Endothelial cell of umbilical vein (primary cell): ENCODE measurements at regions not wholly inside any gene's neighbourhood (a gene's known extent, or its start where the extent isn't known, plus 50 kb on each side); places are given as distances from the start of the nearest gene placed in this dataset.

Experiments used
- BruUV-seq: library from RNA; stranded (reverse); fragments of 400-500 nt; replicated peaks from 2 replicates; lab custom pipeline; 2021; lab: Mats Ljungman, UMichigan
- CTCF ChIA-PET: fragments of 300-600, 350-600 bp; sonication (Branson Sonifier 250); formaldehyde crosslinking; loops from one replicate; lab custom pipeline; 2021; ENCODE audit warnings: antibody characterized with exemption, inconsistent platforms; lab: Charles Lee
- POLR2A ChIA-PET: fragments of 300-600, 350-600 bp; sonication (Branson Sonifier 250); formaldehyde crosslinking; loops from one replicate; lab custom pipeline; 2021; ENCODE audit warnings: antibody characterized with exemption, inconsistent platforms; lab: Charles Lee
- DNase-seq: peaks from one replicate; pipeline ENCODE4 v3.0.0-alpha.2; 2011; ENCODE audit warnings: low read depth, low spot score
- FAIRE-seq: peaks from 2 replicates; lab custom pipeline; 2011; peaks lifted over from hg19 to GRCh38; lab: Jason Lieb, UNC
- H2AFZ ChIP-seq: 2 replicates; pipeline ENCODE4 v1.6.0; 2012; ENCODE audit warnings: low read depth, low read length, control low read depth, inconsistent platforms
- H3K27ac ChIP-seq: 2 replicates; pipeline ENCODE4 v1.5.1; 2011; ENCODE audit warnings: low read depth, mild to moderate bottlenecking, control low read depth, low read length, moderate library complexity; ENCODE audit not compliant: insufficient read depth
- H3K27me3 ChIP-seq, 2 experiments: 2 replicates each; pipeline versions ENCODE4 v1.6.0 to v1.6.1; 2011; ENCODE audit warnings: low read length in 2 of 2, mixed read lengths in 1 of 2; ENCODE audit not compliant: control insufficient read depth in 2 of 2, insufficient read depth in 2 of 2
- H3K36me3 ChIP-seq, 2 experiments: 2 replicates in 1 of 2; 3 replicates in 1 of 2; pipeline ENCODE4 v1.5.1; 2011; ENCODE audit warnings: low read length in 2 of 2, mild to moderate bottlenecking in 1 of 2, moderate library complexity in 1 of 2; ENCODE audit not compliant: control insufficient read depth in 2 of 2, insufficient read depth in 2 of 2; ENCODE audit errors: extremely low read depth in 1 of 2
- H3K4me1 ChIP-seq: 3 replicates; pipeline ENCODE4 v1.5.1; 2011; ENCODE audit warnings: mild to moderate bottlenecking, low read length; ENCODE audit not compliant: control insufficient read depth, insufficient read depth; ENCODE audit errors: extremely low read depth
- H3K4me2 ChIP-seq: 2 replicates; pipeline ENCODE4 v1.6.1; 2011; ENCODE audit warnings: low read length, control low read depth, mixed read lengths; ENCODE audit not compliant: insufficient read depth
- H3K4me3 ChIP-seq, 3 experiments: fragments of 200-600 bp in 1 of 3; sonication (generic), shearing (Covaris generic) in 1 of 3; replicated peaks in 1 of 3; 2 replicates each; pipeline ENCODE4 v1.5.1; 2011 to 2016; ENCODE audit warnings: control low read depth in 3 of 3, low read length in 3 of 3, mild to moderate bottlenecking in 2 of 3, inconsistent platforms in 1 of 3, low read depth in 1 of 3, moderate library complexity in 1 of 3; ENCODE audit not compliant: insufficient read depth in 1 of 3
- H3K79me2 ChIP-seq: 2 replicates; pipeline ENCODE4 v1.6.0; 2012; ENCODE audit warnings: low read length, inconsistent platforms; ENCODE audit not compliant: control insufficient read depth, insufficient read depth
- H3K9ac ChIP-seq: replicated peaks from 2 replicates; pipeline ENCODE3; 2011; ENCODE audit warnings: low read length, control low read depth; ENCODE audit not compliant: insufficient read depth; ENCODE audit errors: extremely low read depth
- H3K9me1 ChIP-seq: replicated peaks from 3 replicates; pipeline ENCODE4 v1.6.0; 2011; ENCODE audit warnings: mild to moderate bottlenecking, low read length; ENCODE audit not compliant: control insufficient read depth, insufficient read depth; ENCODE audit errors: extremely low read depth
- H3K9me3 ChIP-seq: replicated peaks from 2 replicates; pipeline ENCODE4 v1.5.1; 2012; ENCODE audit warnings: low read length, inconsistent platforms; ENCODE audit not compliant: control insufficient read depth, insufficient read depth
- H4K20me1 ChIP-seq: replicated peaks from 2 replicates; pipeline ENCODE3; 2011; ENCODE audit warnings: mild to moderate bottlenecking, low read length; ENCODE audit not compliant: control insufficient read depth, insufficient read depth; ENCODE audit errors: extremely low read depth
- CTCF ChIP-seq, 2 donors: IDR thresholded peaks; 1 replicate in 1 of 2; 2 replicates in 1 of 2; pipeline ENCODE4 v1.5.1; 2011; ENCODE audit warnings: low read length in 2 of 2, mild to moderate bottlenecking in 2 of 2, moderate library complexity in 2 of 2, control low read depth in 1 of 2, inconsistent platforms in 1 of 2, low read depth in 1 of 2; ENCODE audit not compliant: insufficient read depth in 1 of 2; ENCODE audit errors: extremely low read depth in 1 of 2
- EZH2 ChIP-seq: IDR thresholded peaks from 2 replicates; pipeline ENCODE4 v1.6.1; 2012; ENCODE audit warnings: borderline replicate concordance, low read depth, mild to moderate bottlenecking, moderate library complexity, low read length, inconsistent platforms; ENCODE audit not compliant: severe bottlenecking
- FOS ChIP-seq: IDR thresholded peaks from 2 replicates; pipeline ENCODE4 v1.6.1; 2011; ENCODE audit warnings: mild to moderate bottlenecking, low read length, moderate library complexity, borderline replicate concordance; ENCODE audit not compliant: insufficient read depth
- GATA2 ChIP-seq: IDR thresholded peaks from 2 replicates; pipeline ENCODE4 v1.7.0; 2011; ENCODE audit warnings: low read depth, mild to moderate bottlenecking, moderate library complexity, mixed read lengths, low read length; ENCODE audit not compliant: insufficient read length, insufficient read depth
- JUN ChIP-seq: IDR thresholded peaks from 2 replicates; pipeline ENCODE4 v1.6.1; 2011; ENCODE audit warnings: borderline replicate concordance, low read depth; ENCODE audit not compliant: insufficient read length, insufficient read depth
- MAX ChIP-seq: IDR thresholded peaks from 2 replicates; pipeline ENCODE4 v1.6.1; 2011; ENCODE audit not compliant: insufficient read depth, insufficient read length
- MYC ChIP-seq: IDR thresholded peaks from one replicate; pipeline ENCODE4 v1.6.1; 2011; ENCODE audit warnings: mild to moderate bottlenecking, low read depth, low read length
- POLR2A ChIP-seq: IDR thresholded peaks from 2 replicates; pipeline ENCODE4 v1.6.1; 2012; ENCODE audit warnings: low read depth, mild to moderate bottlenecking, control low read depth, low read length
- POLR2AphosphoS5 ChIP-seq: IDR thresholded peaks from 2 replicates; pipeline ENCODE4 v1.6.1; 2012; ENCODE audit warnings: low read depth, mild to moderate bottlenecking, control low read depth, low read length, moderate library complexity; ENCODE audit not compliant: insufficient read depth
- dilution Hi-C: fragments of 300-500 bp; cut with MboI; formaldehyde crosslinking; loops from one replicate; pipeline ENCODE4 v1.15.0; 2019; ENCODE audit warnings: low sequenced_read_pairs; ENCODE audit not compliant: extremely low pct_ligation_motif_present
- intact Hi-C: fragments of 100-400 bp; cut with micrococcal nuclease; formaldehyde crosslinking; loops from one replicate; pipeline ENCODE4 v1.10.0; 2022

GRCh38 chr17:73799096-73799495, 154.9 kb upstream of the SDK2 start:
- dilution Hi-C loops, result no loop called here
- no peaks in the 10 kb centered on the region for H3K27me3 ChIP-seq
- no peak for FAIRE-seq
- peaks cover 2% of the 10 kb centered on the region for H3K9me3 ChIP-seq
- no peaks in the 10 kb centered on the region for H3K9me1 ChIP-seq
- no peaks in the 10 kb centered on the region for H4K20me1 ChIP-seq
- DNase-seq, result no peak
- H3K4me3 ChIP-seq, result no peak overlapping the region
- H3K4me1 ChIP-seq, result no peaks in the 10 kb centered on the region
- POLR2A ChIA-PET, result no interaction called here
- no peak overlapping the region for H2AFZ ChIP-seq
- H3K27ac ChIP-seq, result no peak overlapping the region
- no peak for TF ChIP-seq CTCF (IDR thresholded peaks at IDR 0.05; ENCODE audit: extremely low read depth in 1 of 2, insufficient read depth in 1 of 2, low read depth in 1 of 2, low read length in 2 of 2)
- BruUV-seq, result no TSS peak
- no peak overlapping the region for H3K4me2 ChIP-seq
- H3K9ac ChIP-seq, result no peak overlapping the region
- no peaks in the 10 kb centered on the region for H3K36me3 ChIP-seq
- intact Hi-C loops, result no loop called here
- H3K79me2 ChIP-seq, result no peaks in the 10 kb centered on the region
- CTCF ChIA-PET, result no interaction called here

- Histone ChIP-seq H4K20me1 (no peaks in the 10 kb centered on the region), H3K27me3 (no peaks in the 10 kb centered on the region), H3K9me3 (peaks cover 2% of the 10 kb centered on the region), H3K4me2 (no peak overlapping the region), H3K36me3 (no peaks in the 10 kb centered on the region), H3K4me3 (no peak overlapping the region), H3K27ac (no peak overlapping the region), H3K79me2 (no peaks in the 10 kb centered on the region), H2AFZ (no peak overlapping the region), H3K9me1 (no peaks in the 10 kb centered on the region), H3K4me1 (no peaks in the 10 kb centered on the region), H3K9ac (no peak overlapping the region)
- DNase-seq (no peak), FAIRE-seq (no peak)
- ChIA-PET CTCF (no interaction called here), POLR2A (no interaction called here)
- intact Hi-C loops, result loop anchor here (5.0 kb wide), 1 partner anchor 798 kb away; no protein-coding TSS in a partner anchor
- no TSS peak for BruUV-seq
- no peak for TF ChIP-seq CTCF (IDR thresholded peaks at IDR 0.05; ENCODE audit: extremely low read depth in 1 of 2, insufficient read depth in 1 of 2, low read depth in 1 of 2, low read length in 2 of 2)
- TF ChIP-seq GATA2, result no peak
- TF ChIP-seq EZH2, result no peak
- no peak for TF ChIP-seq POLR2A
- TF ChIP-seq POLR2AphosphoS5, result no peak
- no peak for TF ChIP-seq MAX
- TF ChIP-seq JUN, result no peak
- TF ChIP-seq MYC, result no peak
- no peak for TF ChIP-seq FOS
- dilution Hi-C loops, result no loop called here
These were observed 155.8 kb upstream of the SDK2 start for GRCh38 chr17:73799781-73800627.
